Stomach smooth muscle (tissue), 2 donors: ENCODE measurements at regions not wholly inside any gene's neighbourhood (a gene's known extent, or its start where the extent isn't known, plus 50 kb on each side); places are given as distances from the start of the nearest gene placed in this dataset.

Source experiments
- H3K27ac ChIP-seq: one replicate; pipeline ENCODE4 v1.7.0; 2013; ENCODE audit warnings: mild to moderate bottlenecking, low read length, inconsistent platforms
- H3K27me3 ChIP-seq, 2 donors: one replicate each; pipeline ENCODE4 v1.7.0; 2013; ENCODE audit warnings: low read length in 2 of 2; ENCODE audit not compliant: insufficient read depth in 2 of 2, control insufficient read depth in 1 of 2
- H3K36me3 ChIP-seq, 2 donors: one replicate each; pipeline ENCODE4 v1.7.0; 2013; ENCODE audit warnings: low read length in 2 of 2; ENCODE audit not compliant: control insufficient read depth in 2 of 2, insufficient read depth in 2 of 2
- H3K4me1 ChIP-seq: one replicate; pipeline ENCODE4 v1.7.0; 2013; ENCODE audit warnings: low read length; ENCODE audit not compliant: control insufficient read depth, insufficient read depth
- H3K4me3 ChIP-seq, 2 donors: one replicate each; pipeline ENCODE4 v1.7.0; 2013; ENCODE audit warnings: low read length in 2 of 2
- H3K9ac ChIP-seq, 2 donors: one replicate each; pipeline ENCODE4 v1.7.0; 2013; ENCODE audit warnings: low read length in 2 of 2, mild to moderate bottlenecking in 1 of 2
- H3K9me3 ChIP-seq, 2 donors: one replicate each; pipeline ENCODE4 v1.7.0; 2013; ENCODE audit warnings: low read length in 2 of 2; ENCODE audit not compliant: control insufficient read depth in 2 of 2
- donor health status: healthy.
- donor health status: Pancreatic carcinoma.

GRCh38 chr16:22677024-22677830, 136.7 kb upstream of the HS3ST2 start:
- peaks cover 0 to 5% of the 10 kb centered on the region in 2 donors for H3K9me3 ChIP-seq
- no peak overlapping the region for H3K9ac ChIP-seq
- H3K36me3 ChIP-seq: no peaks in the 10 kb centered on the region
- no peak overlapping the region for H3K4me3 ChIP-seq
- H3K4me1 ChIP-seq: peaks cover 11% of the 10 kb centered on the region
- peaks cover 6 to 20% of the 10 kb centered on the region in 2 donors for H3K27me3 ChIP-seq
- no peak overlapping the region for H3K27ac ChIP-seq

GRCh38 chr16:22678311-22678710, 135.7 kb upstream of the HS3ST2 start:
- Histone ChIP-seq H3K36me3 (no peaks in the 10 kb centered on the region), H3K4me1 (peaks cover 3% of the 10 kb centered on the region), H3K27me3 (peaks cover 6 to 13% of the 10 kb centered on the region in 2 donors), H3K4me3 (no peak overlapping the region), H3K9me3 (peaks cover 0 to 5% of the 10 kb centered on the region in 2 donors), H3K27ac (no peak overlapping the region), H3K9ac (no peak overlapping the region)

GRCh38 chr16:22681554-22682291, 132.2 kb upstream of the HS3ST2 start:
- no peak overlapping the region for H3K27ac ChIP-seq
- H3K9me3 ChIP-seq: peaks cover 0 to 5% of the 10 kb centered on the region in 2 donors
- peaks cover 6 to 10% of the 10 kb centered on the region in 2 donors for H3K27me3 ChIP-seq
- H3K9ac ChIP-seq: no peak overlapping the region
- H3K36me3 ChIP-seq: no peaks in the 10 kb centered on the region
- H3K4me3 ChIP-seq: no peak overlapping the region
- no peaks in the 10 kb centered on the region for H3K4me1 ChIP-seq

- Histone ChIP-seq H3K9ac (no peak overlapping the region), H3K27me3 (peaks cover 0 to 7% of the 10 kb centered on the region in 2 donors), H3K36me3 (no peaks in the 10 kb centered on the region), H3K27ac (no peak overlapping the region), H3K4me3 (no peak overlapping the region), H3K9me3 (peaks cover 0 to 6% of the 10 kb centered on the region in 2 donors), H3K4me1 (no peaks in the 10 kb centered on the region)
These were observed 130.7 kb upstream of the HS3ST2 start for GRCh38 chr16:22683258-22683657.

- peaks cover 0 to 4% of the 10 kb centered on the region in 2 donors for H3K9me3 ChIP-seq
- peak overlapping the region; percentile 32 for H3K27ac ChIP-seq
- no peaks in the 10 kb centered on the region for H3K36me3 ChIP-seq
- H3K4me1 ChIP-seq: no peaks in the 10 kb centered on the region
- H3K4me3 ChIP-seq: no peak overlapping the region
- H3K27me3 ChIP-seq: peaks cover 0 to 7% of the 10 kb centered on the region in 2 donors
- no peak overlapping the region for H3K9ac ChIP-seq
These were observed 130.0 kb upstream of the HS3ST2 start for GRCh38 chr16:22683730-22684573.

- peaks cover 0 to under 1% of the 10 kb centered on the region in 2 donors for H3K27me3 ChIP-seq
- peak overlapping the region; percentile 32 for H3K27ac ChIP-seq
- H3K9me3 ChIP-seq: peaks cover 0 to 4% of the 10 kb centered on the region in 2 donors
- H3K9ac ChIP-seq: no peak overlapping the region
- H3K4me3 ChIP-seq: no peak overlapping the region
- no peaks in the 10 kb centered on the region for H3K36me3 ChIP-seq
- no peaks in the 10 kb centered on the region for H3K4me1 ChIP-seq
These were observed 129.1 kb upstream of the HS3ST2 start for GRCh38 chr16:22684574-22685458.

GRCh38 chr16:22685459-22685830, 128.5 kb upstream of the HS3ST2 start:
- peak overlapping the region; percentile 32 for H3K27ac ChIP-seq
- peaks cover 0 to 4% of the 10 kb centered on the region in 2 donors for H3K9me3 ChIP-seq
- H3K4me1 ChIP-seq: no peaks in the 10 kb centered on the region
- H3K9ac ChIP-seq: no peak overlapping the region
- no peak overlapping the region for H3K4me3 ChIP-seq
- no peaks in the 10 kb centered on the region for H3K27me3 ChIP-seq
- H3K36me3 ChIP-seq: no peaks in the 10 kb centered on the region

- Histone ChIP-seq H3K4me3 (no peak overlapping the region), H3K4me1 (no peaks in the 10 kb centered on the region), H3K27me3 (no peaks in the 10 kb centered on the region), H3K9me3 (peaks cover 0 to 4% of the 10 kb centered on the region in 2 donors), H3K9ac (no peak overlapping the region), H3K36me3 (no peaks in the 10 kb centered on the region), H3K27ac (no peak overlapping the region)
These were observed 126.9 kb upstream of the HS3ST2 start for GRCh38 chr16:22687031-22687530.

GRCh38 chr16:22688463-22688862, 125.5 kb upstream of the HS3ST2 start:
- no peak overlapping the region for H3K4me3 ChIP-seq
- H3K9me3 ChIP-seq: peaks cover 0 to 10% of the 10 kb centered on the region in 2 donors
- no peak overlapping the region for H3K27ac ChIP-seq
- H3K4me1 ChIP-seq: peaks cover 2% of the 10 kb centered on the region
- no peaks in the 10 kb centered on the region for H3K36me3 ChIP-seq
- no peak overlapping the region for H3K9ac ChIP-seq
- H3K27me3 ChIP-seq: no peaks in the 10 kb centered on the region
